ENCODE measurements at regions not wholly inside any gene's neighbourhood (a gene's known extent, or its start where the extent isn't known, plus 50 kb on each side); places are given as distances from the start of the nearest gene placed in this dataset.

DNA sequence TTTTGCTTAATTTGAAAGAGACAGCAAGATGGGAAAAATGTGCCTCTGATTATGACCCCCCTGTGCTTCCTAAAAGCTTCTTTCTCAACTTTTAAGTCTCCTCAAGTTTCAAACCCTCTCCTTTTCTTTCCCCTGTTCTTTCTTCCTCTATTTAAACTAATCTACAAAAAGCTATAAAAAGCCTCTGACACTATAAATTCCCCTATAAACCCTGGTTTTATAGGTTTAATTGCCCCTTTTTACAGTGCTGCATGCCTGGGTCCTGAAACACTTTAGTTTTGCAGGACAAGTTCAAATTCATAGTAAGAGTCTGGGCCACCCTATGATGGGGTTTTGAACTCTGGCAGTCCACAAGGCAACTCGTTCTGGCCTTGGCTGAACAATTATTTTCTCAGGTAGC lies 510.9 kb upstream of the TBX3 start:
- H3K36me3 ChIP-seq (ENCODE audit: control insufficient read depth, insufficient read depth, low read length): no peaks in the 10 kb centered on the region

DNA sequence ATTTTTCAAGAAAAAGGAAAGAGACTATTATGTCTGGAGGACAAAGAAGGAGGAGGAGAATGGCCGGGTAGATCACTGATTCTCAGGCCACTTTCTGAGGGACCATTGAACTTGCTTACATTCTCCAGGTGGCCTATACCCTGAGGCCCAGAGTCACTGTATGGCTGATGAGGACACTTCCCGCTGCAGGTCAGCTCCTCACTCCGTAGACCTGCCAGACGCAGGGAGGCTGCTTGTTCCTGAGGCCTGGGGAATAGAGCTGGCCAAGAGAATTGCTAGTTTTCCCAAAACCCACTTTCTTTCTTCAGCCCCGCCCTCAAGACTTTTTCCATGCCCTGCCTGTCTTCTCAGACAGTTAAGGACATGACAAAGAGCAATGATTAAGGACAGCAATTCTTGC lies 510.5 kb upstream of the TBX3 start:
- Histone ChIP-seq H3K4me1 (ENCODE audit: control insufficient read depth, insufficient read depth, low read length) (no peaks in the 10 kb centered on the region), H3K27me3 (ENCODE audit: control insufficient read depth, insufficient read depth, low read length, poor library complexity, severe bottlenecking) (no peaks in the 10 kb centered on the region), H3K9me3 (ENCODE audit: control insufficient read depth, low read length) (no peaks in the 10 kb centered on the region), H3K27ac (ENCODE audit: insufficient read depth, low read depth, low read length, poor library complexity, severe bottlenecking) (no peak overlapping the region), H3K36me3 (ENCODE audit: control insufficient read depth, insufficient read depth, low read length) (no peaks in the 10 kb centered on the region), H3K4me3 (ENCODE audit: insufficient read depth, low read depth, low read length) (no peak overlapping the region)
- WGBS, 2 experiments: 84 to 86% methylated on average over 5 of the region's 5 CpGs

More for the DNA sequence above, 510.9 kb upstream of the TBX3 start:
- H3K9me3 ChIP-seq (ENCODE audit: control insufficient read depth, low read length): no peaks in the 10 kb centered on the region
- H3K27ac ChIP-seq (ENCODE audit: insufficient read depth, low read depth, low read length, poor library complexity, severe bottlenecking): no peak overlapping the region
- WGBS, 2 experiments: 71 to 93% methylated on average over 1 of the region's 1 CpG
- H3K4me3 ChIP-seq (ENCODE audit: insufficient read depth, low read depth, low read length): no peak overlapping the region
- no peaks in the 10 kb centered on the region for H3K27me3 ChIP-seq (ENCODE audit: control insufficient read depth, insufficient read depth, low read length, poor library complexity, severe bottlenecking)
- H3K4me1 ChIP-seq (ENCODE audit: control insufficient read depth, insufficient read depth, low read length): no peaks in the 10 kb centered on the region

DNA sequence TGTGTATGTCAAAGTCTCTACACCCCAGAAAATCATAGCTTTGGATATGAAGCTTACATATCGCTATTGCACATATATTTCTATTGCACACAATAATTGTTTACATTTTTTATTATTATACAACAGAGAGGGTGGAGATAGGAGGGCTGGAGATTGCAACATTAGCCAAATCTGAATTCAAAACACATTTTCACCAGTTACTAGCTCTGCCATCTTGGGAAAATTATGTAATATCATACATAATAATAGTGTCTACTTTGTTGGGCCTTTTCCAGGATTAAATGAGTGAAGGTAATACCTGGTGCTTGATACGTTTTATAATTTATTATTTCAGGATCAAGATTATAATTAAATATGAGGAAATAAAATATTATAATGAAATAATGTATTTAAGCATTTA lies 507.4 kb upstream of the TBX3 start:
- no peak overlapping the region for H3K4me3 ChIP-seq (ENCODE audit: insufficient read depth, low read depth, low read length)
- no peaks in the 10 kb centered on the region for H3K4me1 ChIP-seq (ENCODE audit: control insufficient read depth, insufficient read depth, low read length)
- no peak overlapping the region for H3K27ac ChIP-seq (ENCODE audit: insufficient read depth, low read depth, low read length, poor library complexity, severe bottlenecking)
- no peaks in the 10 kb centered on the region for H3K27me3 ChIP-seq (ENCODE audit: control insufficient read depth, insufficient read depth, low read length, poor library complexity, severe bottlenecking)
- H3K36me3 ChIP-seq (ENCODE audit: control insufficient read depth, insufficient read depth, low read length): no peaks in the 10 kb centered on the region
- WGBS, 2 experiments: no CpG with 5 or more reads among the region's 2 CpGs
- H3K9me3 ChIP-seq (ENCODE audit: control insufficient read depth, low read length): no peaks in the 10 kb centered on the region

DNA sequence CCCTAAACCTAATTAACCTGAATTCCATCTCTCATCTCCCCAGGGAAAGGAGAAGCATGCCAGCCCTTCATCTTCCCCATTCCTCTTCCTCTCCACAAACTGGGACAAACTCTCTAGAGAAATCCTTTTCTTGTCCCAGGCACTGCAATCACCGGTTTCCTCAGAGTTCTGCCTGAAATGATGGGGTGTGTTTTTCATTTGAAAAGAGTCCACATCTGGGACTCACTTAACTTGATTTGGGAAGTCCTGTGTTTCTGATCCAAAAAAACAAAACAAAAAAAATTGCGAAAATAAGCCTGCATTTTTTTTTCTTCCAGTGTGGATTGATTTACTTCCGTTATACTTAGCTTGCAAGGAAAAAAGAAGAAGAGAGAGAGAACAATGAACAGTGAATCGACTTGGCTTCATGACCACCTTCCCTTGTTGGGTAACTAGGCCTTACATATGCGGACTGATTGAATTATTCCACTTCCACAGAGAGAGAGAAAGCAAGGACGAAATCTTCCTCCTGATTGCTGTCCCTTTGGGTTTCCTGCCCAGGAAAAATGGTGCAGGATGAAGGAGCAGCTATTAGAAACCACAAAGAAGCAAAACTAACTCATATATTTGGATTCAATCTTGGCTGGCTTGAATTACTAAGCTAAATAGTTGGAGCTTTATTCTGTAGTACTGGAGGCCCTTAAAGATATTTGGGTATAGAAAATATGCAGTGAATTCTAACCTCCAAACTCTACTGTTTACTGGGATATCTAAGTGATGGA lies 506.2 kb upstream of the TBX3 start:
- Histone ChIP-seq H3K4me3 (ENCODE audit: insufficient read depth, low read depth, low read length) (no peak overlapping the region), H3K9me3 (ENCODE audit: control insufficient read depth, low read length) (no peaks in the 10 kb centered on the region), H3K27me3 (ENCODE audit: control insufficient read depth, insufficient read depth, low read length, poor library complexity, severe bottlenecking) (no peaks in the 10 kb centered on the region), H3K36me3 (ENCODE audit: control insufficient read depth, insufficient read depth, low read length) (no peaks in the 10 kb centered on the region), H3K4me1 (ENCODE audit: control insufficient read depth, insufficient read depth, low read length) (no peaks in the 10 kb centered on the region), H3K27ac (ENCODE audit: insufficient read depth, low read depth, low read length, poor library complexity, severe bottlenecking) (no peak overlapping the region)
- 83 to 90% methylated on average over 6 of the region's 6 CpGs for WGBS, 2 experiments

DNA sequence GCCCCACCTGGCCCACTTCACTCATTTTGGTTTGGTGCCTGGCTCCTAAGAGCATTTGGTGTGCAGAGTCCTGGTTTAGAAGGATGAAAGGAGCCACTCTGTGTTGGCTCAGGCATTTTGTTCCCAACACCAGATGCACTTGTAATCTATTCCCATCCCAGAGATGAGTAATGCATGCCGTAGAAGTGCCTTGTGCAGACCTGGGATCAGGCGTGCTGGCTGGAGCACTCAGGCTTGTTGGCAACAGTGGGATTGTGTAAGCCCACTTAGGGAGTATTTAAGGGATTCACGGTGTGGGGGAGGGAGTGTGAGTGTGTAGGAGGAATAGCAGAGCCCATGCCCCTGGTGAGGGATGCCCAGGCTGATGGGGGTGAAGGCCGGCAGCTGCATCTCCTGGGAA lies 501.5 kb upstream of the TBX3 start:
- 92 to 95% methylated on average over 4 of the region's 4 CpGs for WGBS, 2 experiments
- Histone ChIP-seq H3K4me3 (ENCODE audit: insufficient read depth, low read depth, low read length) (no peak overlapping the region), H3K36me3 (ENCODE audit: control insufficient read depth, insufficient read depth, low read length) (no peaks in the 10 kb centered on the region), H3K9me3 (ENCODE audit: control insufficient read depth, low read length) (no peaks in the 10 kb centered on the region), H3K27me3 (ENCODE audit: control insufficient read depth, insufficient read depth, low read length, poor library complexity, severe bottlenecking) (no peaks in the 10 kb centered on the region), H3K4me1 (ENCODE audit: control insufficient read depth, insufficient read depth, low read length) (no peaks in the 10 kb centered on the region), H3K27ac (ENCODE audit: insufficient read depth, low read depth, low read length, poor library complexity, severe bottlenecking) (no peak overlapping the region)

DNA sequence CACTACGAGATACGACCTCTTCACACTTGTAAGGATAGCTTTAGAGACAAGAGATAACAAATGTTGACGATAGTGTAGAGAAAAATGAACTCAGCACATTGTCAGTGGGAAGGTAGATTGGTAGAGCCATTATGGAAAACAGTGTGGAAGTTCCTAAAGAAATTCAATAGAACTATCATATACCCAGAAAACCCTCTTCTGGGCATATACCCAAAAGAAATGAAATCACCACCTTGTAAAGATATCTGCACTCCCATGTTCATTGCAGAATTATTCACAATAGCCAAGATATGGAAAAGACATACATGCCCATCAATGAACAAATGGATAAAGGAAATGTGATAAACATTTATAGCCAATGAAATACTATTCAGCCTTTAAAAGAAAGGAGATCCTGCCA lies 499.8 kb upstream of the TBX3 start:
- H3K27me3 ChIP-seq (ENCODE audit: control insufficient read depth, insufficient read depth, low read length, poor library complexity, severe bottlenecking): no peaks in the 10 kb centered on the region
- H3K9me3 ChIP-seq (ENCODE audit: control insufficient read depth, low read length): no peaks in the 10 kb centered on the region
- WGBS, 2 experiments: 94 to 100% methylated on average over 3 of the region's 3 CpGs
- no peaks in the 10 kb centered on the region for H3K36me3 ChIP-seq (ENCODE audit: control insufficient read depth, insufficient read depth, low read length)
- H3K4me1 ChIP-seq (ENCODE audit: control insufficient read depth, insufficient read depth, low read length): no peaks in the 10 kb centered on the region
- H3K4me3 ChIP-seq (ENCODE audit: insufficient read depth, low read depth, low read length): no peak overlapping the region
- no peak overlapping the region for H3K27ac ChIP-seq (ENCODE audit: insufficient read depth, low read depth, low read length, poor library complexity, severe bottlenecking)

DNA sequence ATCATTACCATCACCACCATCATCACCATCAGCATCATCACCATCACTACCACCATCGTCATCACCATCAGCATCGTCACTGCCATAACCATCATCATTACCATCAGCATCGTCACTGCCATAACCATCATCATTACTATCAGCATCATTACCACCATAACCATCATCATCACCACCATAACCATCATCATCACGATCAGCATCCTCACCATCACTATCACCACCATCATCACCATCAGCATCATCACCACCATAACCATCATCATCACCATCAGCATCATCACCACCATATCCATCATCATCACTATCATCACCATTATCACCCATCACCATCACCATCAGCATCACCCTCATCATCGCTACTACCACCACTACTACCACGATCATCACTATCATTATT lies 493.9 kb upstream of the TBX3 start:
- 91 to 94% methylated on average over 6 of the region's 6 CpGs for WGBS, 2 experiments
- Histone ChIP-seq H3K27me3 (ENCODE audit: control insufficient read depth, insufficient read depth, low read length, poor library complexity, severe bottlenecking) (no peaks in the 10 kb centered on the region), H3K27ac (ENCODE audit: insufficient read depth, low read depth, low read length, poor library complexity, severe bottlenecking) (no peak overlapping the region), H3K36me3 (ENCODE audit: control insufficient read depth, insufficient read depth, low read length) (no peaks in the 10 kb centered on the region), H3K4me3 (ENCODE audit: insufficient read depth, low read depth, low read length) (no peak overlapping the region), H3K9me3 (ENCODE audit: control insufficient read depth, low read length) (no peaks in the 10 kb centered on the region), H3K4me1 (ENCODE audit: control insufficient read depth, insufficient read depth, low read length) (no peaks in the 10 kb centered on the region)

DNA sequence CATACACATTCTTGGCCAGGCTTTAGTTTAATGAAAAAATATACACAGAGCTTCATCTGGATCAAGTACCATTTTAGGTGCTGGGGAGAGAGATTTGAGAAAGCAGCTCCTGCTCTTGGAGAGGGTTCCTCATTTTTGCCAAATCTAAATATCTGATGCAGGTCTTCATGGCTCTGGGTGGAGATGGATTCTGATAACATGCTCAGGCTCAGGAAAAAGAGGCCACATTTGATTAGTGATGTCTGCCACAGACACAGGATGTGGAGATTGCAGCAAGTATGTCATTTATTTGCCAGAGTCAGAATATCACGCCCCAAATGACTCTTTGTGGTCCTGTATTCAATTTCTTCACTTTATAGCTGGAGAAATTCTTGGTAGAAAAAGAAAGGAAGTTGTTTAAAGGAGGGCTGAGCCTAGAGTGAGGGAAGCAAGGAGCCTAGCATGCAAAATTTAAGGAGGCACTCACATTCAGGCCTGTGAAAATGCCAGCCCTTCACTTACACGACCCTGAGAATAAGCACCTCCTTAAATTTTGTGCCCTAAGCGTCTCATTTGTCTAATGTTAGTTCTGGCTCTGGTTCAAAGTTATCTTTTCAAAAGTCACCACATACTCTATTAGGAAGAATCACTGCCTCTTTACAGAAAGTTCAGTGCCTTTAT lies 492.9 kb upstream of the TBX3 start:
- no peak overlapping the region for H3K27ac ChIP-seq (ENCODE audit: insufficient read depth, low read depth, low read length, poor library complexity, severe bottlenecking)

DNA sequence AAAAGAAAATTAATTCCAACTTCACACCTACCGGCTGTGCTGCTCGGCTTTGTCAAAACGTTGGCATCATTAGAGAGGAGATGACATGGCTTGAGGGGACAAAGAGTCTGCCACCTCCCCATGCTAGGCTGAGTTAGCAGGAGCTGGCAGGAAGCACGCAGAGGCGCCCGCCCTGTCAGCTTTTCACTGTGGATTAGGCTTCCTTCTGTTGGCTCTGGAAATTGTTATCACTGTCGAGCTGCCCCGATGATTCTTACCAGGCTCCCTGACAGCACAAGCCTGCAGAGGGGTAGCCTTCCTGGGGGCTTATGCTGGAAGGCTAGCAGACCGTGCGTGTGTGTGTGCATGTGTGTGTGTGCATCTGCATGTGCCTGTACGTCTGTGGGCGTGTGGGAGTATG lies 490.9 kb upstream of the TBX3 start:
- no peaks in the 10 kb centered on the region for H3K9me3 ChIP-seq (ENCODE audit: control insufficient read depth, low read length)
- WGBS, 2 experiments: 84 to 85% methylated on average over 12 of the region's 12 CpGs
- H3K27me3 ChIP-seq (ENCODE audit: control insufficient read depth, insufficient read depth, low read length, poor library complexity, severe bottlenecking): no peaks in the 10 kb centered on the region
- no peak overlapping the region for H3K4me3 ChIP-seq (ENCODE audit: insufficient read depth, low read depth, low read length)
- no peaks in the 10 kb centered on the region for H3K36me3 ChIP-seq (ENCODE audit: control insufficient read depth, insufficient read depth, low read length)
- no peak overlapping the region for H3K27ac ChIP-seq (ENCODE audit: insufficient read depth, low read depth, low read length, poor library complexity, severe bottlenecking)
- H3K4me1 ChIP-seq (ENCODE audit: control insufficient read depth, insufficient read depth, low read length): no peaks in the 10 kb centered on the region

More for the DNA sequence above, 492.9 kb upstream of the TBX3 start:
- no peaks in the 10 kb centered on the region for H3K36me3 ChIP-seq (ENCODE audit: control insufficient read depth, insufficient read depth, low read length)
- H3K9me3 ChIP-seq (ENCODE audit: control insufficient read depth, low read length): no peaks in the 10 kb centered on the region
- H3K4me1 ChIP-seq (ENCODE audit: control insufficient read depth, insufficient read depth, low read length): no peaks in the 10 kb centered on the region
- H3K27me3 ChIP-seq (ENCODE audit: control insufficient read depth, insufficient read depth, low read length, poor library complexity, severe bottlenecking): no peaks in the 10 kb centered on the region
- WGBS, 2 experiments: 84 to 88% methylated on average over 3 of the region's 3 CpGs
- H3K4me3 ChIP-seq (ENCODE audit: insufficient read depth, low read depth, low read length): no peak overlapping the region

DNA sequence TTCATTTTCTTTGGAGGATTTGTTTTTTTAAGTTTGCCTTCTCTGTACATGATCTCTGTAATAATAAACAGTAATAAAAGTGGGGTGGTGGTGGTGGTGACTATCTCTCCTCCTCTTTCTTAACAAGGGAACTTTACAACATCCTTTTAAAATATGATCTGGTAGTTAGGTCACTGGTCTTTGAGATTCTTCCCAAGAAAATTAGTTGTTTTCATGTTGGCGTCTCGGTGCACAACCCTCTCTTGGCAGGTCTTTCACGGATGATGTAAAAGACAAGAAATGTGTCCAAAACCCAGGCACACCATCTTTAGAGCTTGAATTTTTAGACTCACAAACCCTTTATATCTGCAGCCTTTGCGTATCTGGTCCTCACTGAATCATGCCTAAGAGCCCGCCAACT lies 488.5 kb upstream of the TBX3 start:
- H3K9me3 ChIP-seq (ENCODE audit: control insufficient read depth, low read length): no peaks in the 10 kb centered on the region
- WGBS, 2 experiments: 94 to 96% methylated on average over 5 of the region's 5 CpGs
- no peaks in the 10 kb centered on the region for H3K36me3 ChIP-seq (ENCODE audit: control insufficient read depth, insufficient read depth, low read length)
- H3K27ac ChIP-seq (ENCODE audit: insufficient read depth, low read depth, low read length, poor library complexity, severe bottlenecking): no peak overlapping the region
- no peaks in the 10 kb centered on the region for H3K4me1 ChIP-seq (ENCODE audit: control insufficient read depth, insufficient read depth, low read length)
- no peak overlapping the region for H3K4me3 ChIP-seq (ENCODE audit: insufficient read depth, low read depth, low read length)
- H3K27me3 ChIP-seq (ENCODE audit: control insufficient read depth, insufficient read depth, low read length, poor library complexity, severe bottlenecking): no peaks in the 10 kb centered on the region
